ENCODE measurements at regions not wholly inside any gene's neighbourhood (a gene's known extent, or its start where the extent isn't known, plus 50 kb on each side); places are given as distances from the start of the nearest gene placed in this dataset.
A peak's percentile ranks its signal among the peaks of the same experiment; 100 is the strongest.
"Not testable (repeated sequence)": the region's sequence is repeated elsewhere in the genome, so short reads cannot be mapped to it uniquely, and the experiment has no call there.

GRCh38 chr17:52546493-52546892 lies 388.0 kb upstream of the CA10 start:
- no peak for DNase-seq (ENCODE audit: low spot score)

GRCh38 chr17:52537421-52537820 lies 378.9 kb upstream of the CA10 start:
- no peak for DNase-seq (ENCODE audit: low spot score)

DNA sequence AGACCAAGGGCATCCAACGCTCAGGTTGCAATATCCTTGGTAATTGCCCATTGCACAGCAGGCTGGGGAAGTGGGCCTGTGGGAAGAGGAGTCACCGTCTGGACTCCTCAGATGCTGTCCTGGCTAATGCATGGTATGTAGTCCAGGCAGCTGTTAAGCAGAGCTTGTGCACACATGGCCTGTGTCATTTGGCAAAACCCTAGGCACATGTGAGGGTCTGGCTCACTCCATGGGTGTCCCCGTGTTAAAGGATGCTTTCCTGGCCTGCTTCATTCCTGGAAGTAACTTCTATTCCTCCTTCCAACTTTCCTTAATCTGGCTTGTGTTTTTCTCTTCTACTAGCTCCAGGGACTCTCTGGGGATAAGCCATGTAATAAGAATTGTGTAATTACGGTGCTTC lies 378.0 kb upstream of the CA10 start:
- no peak for DNase-seq (ENCODE audit: low spot score)

- DNase-seq (ENCODE audit: low spot score) = no peak
Measured at GRCh38 chr17:52532373-52532772, 373.9 kb upstream of the CA10 start.

DNA sequence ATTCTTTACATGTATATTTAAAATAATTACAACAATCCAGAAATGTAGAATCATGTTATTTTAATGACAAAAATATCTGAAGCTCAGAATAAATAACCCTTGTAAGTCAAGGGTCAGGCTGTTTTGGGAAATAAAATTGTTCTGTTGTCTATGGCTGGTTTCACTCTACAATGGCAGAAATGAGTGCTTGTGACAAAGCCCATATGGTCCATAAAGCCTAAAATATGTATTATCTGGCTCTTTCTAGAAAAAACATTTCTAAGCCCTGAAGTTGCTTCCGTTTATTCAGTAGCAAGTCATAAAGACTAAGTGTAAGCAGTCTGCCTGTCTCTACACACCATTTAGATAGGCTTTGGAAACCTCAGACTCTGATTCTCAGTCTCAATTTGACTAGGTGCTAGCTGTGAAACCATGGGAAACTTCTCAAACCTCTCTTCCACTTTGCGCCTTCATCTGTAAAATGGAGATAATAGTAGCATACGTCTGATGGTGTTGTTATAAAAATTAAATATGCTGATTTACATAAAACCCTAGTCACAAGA lies 365.7 kb upstream of the CA10 start:
- no peak for DNase-seq (ENCODE audit: low spot score)

DNA sequence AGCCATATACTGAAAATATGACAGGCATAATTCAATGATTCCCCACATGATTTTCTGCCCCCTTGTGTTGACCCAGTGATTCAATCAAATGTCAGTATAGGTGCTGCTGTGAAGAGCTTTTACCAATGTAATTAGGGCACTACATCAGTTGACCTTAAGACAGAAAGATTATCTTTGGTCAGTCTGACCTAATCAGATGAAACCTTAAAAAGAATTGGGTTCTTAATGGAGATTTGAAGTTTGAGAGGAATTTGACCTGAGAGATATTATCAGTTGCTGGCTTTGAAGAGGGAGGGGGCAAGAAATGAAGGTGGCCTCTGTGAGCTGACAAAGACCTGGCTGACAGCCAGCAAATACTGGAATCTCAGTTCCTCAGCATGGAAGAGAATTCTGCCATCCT lies 358.7 kb upstream of the CA10 start:
- no peak for DNase-seq (ENCODE audit: low spot score)

DNA sequence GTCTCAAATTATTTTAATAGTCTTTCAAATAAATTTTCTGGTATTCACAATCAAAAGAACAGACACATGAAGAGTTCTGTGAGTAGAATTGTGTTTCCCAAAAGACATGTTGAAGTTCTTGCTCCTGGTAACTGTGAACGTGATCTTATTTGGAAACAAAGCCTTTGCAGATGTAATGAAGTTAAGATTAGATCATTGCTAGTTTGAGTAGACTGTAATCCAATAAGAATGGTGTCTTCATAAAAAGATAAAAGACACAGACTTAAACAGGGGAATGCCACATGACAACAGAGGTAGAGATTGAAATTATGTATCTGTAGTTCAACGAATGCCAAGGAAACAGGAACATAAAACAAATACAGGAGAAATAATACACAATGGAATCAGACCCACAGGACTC lies 357.4 kb upstream of the CA10 start:
- no peak for DNase-seq (ENCODE audit: low spot score)

DNA sequence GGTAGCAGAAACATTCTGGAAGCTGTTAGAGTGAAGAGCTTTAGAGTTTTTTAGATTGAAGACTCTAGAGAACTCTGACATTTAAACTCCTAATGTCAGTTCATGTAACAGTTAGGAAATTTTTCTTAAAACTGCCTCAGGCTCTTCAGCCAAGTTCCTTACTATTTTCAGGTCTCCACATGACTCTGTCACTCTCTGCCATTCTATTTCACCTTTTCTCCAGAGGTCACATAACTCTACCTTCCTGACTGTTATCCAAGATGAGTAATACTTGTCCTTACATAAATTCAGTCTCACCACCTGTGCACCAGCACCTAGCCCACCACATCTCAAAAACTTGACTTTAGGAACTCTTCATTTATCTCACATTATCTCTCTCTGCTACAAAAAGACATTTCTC lies 347.1 kb upstream of the CA10 start:
- DNase-seq (ENCODE audit: low spot score) = no peak

DNA sequence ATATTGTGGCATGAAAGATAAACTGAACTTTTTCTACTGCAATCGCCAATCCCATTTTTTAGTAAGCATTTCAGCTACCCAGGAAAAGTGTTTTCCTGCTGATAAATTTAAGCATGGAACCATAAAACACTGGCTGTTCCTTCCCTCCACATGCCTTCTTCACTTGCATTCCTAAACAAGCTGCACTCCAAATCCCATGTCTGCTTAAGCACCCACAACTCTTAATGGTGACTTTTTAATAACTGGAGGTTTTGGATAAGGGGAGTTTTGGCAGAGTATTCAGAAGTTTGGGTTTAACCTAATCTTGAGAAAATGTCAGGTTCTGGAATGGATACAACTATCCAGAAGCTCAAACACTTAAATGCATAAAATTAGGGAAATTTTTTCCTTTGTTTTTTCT lies 345.6 kb upstream of the CA10 start:
- no peak for DNase-seq (ENCODE audit: low spot score)

DNA sequence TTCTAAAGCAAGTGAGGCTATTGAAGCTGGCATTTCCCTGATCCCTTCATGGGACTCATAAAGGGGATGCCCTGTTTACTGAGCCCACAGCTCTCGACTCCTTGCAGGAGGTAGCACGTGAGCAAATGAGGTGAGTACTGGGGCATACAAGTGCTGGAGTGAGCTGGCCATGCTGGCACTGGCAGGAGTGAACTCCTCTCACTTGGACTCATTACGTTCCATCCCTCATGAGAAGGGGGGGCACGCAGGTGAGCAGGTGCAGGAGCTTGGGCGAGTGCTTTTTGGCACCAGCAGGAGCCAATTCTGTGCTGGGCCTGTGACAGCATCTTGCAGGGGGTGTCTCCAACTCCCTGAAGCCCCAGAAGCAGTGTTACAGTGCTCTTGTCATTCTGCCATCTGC lies 337.1 kb upstream of the CA10 start:
- no peak for DNase-seq (ENCODE audit: low spot score)

DNA sequence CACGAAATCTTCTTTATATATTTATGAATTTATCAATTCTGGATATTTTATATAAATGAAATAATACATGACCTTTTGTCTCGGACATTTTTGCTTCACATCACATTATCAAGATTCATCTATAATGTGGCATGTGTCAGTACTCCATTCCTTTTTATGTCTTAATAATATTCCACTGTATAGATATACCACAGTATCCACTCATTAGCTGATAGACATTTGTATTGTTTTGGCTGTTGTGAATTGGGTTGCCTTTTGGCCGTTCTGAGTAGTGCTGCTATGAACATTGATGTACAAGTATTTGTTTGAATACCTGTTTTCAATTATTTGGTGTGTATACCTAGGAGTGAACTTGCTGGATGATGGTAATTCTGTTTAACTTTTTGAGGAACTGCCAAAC lies 323.8 kb upstream of the CA10 start:
- no peak for DNase-seq (ENCODE audit: low spot score)

DNA sequence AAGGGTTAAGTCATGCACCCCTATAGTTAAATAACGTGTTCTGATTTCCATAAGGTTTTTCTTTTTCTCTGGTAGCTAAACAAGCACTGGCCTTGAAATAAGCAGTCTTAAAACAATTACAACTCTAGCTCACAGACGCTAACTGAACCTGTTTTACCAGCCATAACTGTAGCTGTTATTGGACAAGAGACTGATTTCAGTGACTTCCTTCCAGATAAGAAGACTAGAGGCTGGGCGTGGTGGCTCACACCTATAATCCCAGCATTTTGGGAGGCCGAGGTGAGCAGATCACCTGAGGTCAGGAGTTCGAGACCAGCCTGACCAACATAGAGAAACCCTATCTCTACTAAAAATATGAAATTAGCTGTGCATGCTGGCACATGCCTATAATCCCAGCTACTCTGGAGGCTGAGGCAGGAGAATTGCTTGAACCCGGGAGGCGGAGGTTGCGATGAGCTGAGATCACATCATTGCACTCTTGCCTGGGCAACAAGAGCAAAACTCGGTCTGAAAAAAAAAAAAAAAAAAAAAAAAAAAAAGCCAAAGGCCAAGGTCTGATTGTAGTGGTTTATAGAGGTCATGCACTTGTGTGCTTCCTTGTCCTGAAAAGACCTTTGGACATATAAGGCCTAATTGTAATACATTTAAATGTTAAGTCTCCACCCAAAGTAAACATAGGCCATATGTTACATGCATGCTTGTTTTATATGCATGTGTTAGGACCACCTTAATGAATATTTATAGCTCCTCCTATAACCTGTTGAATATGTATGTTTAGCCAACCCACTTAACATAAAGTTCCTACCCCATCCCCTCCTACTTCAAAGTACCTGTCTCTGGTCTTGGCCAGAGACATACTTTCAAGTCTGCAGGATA lies 319.5 kb upstream of the CA10 start:
- no peak for DNase-seq (ENCODE audit: low spot score)

DNA sequence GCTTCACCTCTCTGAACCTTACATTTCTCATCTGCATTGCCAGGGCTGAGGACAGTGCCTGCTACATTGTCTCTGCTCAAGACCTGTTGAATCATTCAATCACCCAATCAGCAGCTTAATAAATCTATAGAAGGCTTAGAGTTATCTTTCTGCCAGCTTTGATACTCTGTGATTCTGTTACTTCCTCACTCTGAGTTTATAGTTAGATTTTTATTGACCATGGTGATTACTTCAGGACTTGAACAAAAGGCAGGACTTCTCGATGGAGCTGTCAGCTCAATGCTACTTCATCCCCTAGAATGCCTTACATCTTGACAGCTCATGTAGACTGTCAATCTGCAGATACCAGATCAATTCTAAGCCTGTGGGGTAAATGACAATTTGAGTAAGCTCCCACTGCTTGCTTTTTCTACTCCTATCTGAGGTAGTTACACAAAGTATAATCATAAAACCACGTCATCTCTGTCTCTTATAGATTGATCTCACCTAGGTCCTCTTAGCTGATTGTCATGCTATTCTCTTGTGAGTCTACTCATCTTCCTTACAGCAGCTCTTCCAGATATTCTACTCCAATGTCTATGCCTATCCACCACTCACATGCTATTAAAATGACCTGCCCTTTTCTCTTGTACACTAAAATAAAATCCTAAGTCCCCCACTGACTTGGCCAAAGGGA lies 318.3 kb upstream of the CA10 start:
- DNase-seq (ENCODE audit: low spot score) = no peak

DNA sequence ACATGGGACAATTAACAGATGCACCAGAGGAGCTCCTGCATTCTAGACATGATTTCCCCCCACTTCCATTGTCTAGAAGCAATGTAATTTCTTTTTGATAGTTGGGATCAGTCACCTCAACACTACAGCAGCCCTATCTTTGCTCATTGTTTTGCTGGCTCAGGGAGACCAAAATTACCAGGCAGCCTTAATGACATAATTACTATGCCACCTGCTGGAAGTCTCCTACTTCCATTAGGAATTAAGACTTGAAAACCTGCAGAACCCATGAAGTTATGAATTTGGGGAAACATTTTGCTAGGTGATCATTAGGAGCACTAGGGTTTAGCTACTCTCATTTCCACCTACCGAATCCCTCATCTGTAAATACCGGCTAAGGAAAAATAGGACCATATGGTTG lies 312.0 kb upstream of the CA10 start:
- DNase-seq (ENCODE audit: low spot score) = peak; percentile 44

DNA sequence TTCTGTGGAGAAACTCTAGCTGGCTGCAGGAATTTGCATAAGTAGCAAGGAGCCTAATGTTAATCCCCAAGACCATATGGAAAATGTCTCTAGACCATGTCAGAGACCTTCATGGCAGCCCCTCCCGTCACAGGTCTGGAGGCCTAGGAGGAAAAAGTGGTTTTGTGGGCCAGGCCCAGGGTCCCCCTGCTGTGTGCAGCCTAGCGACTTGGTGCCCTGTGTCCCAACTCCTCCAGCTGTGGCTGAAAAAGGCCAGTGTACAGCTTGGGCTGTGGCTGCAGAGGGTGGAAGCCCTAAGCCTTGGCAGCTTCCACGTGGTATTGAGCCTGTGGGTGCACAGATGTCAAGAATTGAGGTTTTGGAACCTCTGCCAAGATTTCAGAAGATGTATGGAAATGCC lies 306.9 kb upstream of the CA10 start:
- DNase-seq (ENCODE audit: low spot score) = no peak

DNA sequence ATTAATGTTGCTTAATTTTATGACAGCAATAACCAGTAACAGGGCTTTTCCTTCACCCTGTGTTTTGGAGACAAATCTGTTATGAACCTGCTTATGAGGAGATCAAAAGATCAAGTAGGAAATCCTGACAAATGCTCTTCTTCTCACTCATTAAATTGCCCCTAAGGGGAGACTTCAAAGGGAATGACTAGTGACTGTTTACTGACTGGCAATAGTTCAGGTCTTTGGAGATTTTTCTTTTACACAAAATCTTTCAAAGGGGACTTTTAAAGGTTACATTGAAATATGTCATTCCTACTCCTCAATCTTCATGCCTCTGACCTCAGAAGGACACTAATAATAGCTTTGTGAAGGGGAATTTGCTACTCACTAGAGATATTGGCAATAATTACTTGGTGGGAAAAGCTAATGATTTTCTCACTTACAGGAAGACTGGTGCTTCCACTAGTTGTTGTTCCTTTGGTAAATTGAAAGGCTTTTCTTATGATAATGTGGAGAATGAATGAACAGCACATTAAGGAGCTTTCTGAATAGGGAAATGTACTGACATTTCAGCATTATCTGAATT lies 292.9 kb upstream of the CA10 start:
- DNase-seq (ENCODE audit: low spot score) = no peak

DNA sequence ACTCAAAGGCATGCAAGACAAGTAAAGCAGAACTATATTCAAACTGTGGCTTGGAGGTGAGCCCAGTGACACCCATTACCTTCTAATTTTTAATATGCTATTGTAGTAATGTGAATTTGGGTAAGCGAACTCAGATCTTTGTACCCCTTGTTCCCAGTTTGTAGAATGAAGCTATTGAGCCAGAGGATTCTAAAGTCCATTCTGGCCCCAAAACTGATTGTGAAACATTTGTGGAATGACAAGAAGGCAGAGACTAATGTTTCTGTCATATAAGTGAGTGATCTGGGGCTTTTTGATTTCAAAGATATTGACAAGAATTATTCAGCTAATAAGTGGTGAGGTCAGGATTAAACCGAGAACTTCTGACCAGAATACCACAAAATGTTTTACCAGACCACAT lies 283.8 kb upstream of the CA10 start:
- no peak for DNase-seq (ENCODE audit: low spot score)

DNA sequence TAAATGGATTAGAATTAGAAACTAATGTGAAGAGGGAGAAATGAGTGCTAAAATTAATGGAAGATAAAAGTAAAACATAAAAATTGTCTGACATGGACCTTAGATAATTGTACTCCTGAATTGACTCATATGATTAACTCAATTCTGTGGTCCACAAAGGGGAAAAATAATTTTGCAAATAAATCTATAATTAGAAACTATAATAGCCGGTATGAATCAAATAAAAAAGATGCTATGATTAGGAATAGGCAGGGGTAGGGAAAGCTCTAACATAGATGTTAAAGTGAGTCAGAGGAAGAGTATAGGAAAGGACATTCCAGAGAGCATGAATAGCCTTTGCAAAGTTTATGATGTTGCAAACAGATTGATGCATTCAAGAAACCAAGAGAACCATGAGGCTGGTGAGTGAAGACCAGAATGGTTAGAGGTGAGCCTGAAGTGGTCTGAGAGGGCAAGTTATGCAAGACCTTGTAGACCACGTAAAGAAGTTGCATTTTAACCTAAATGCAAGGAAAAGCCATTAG lies 262.1 kb upstream of the CA10 start:
- no peak for DNase-seq (ENCODE audit: low spot score)

DNA sequence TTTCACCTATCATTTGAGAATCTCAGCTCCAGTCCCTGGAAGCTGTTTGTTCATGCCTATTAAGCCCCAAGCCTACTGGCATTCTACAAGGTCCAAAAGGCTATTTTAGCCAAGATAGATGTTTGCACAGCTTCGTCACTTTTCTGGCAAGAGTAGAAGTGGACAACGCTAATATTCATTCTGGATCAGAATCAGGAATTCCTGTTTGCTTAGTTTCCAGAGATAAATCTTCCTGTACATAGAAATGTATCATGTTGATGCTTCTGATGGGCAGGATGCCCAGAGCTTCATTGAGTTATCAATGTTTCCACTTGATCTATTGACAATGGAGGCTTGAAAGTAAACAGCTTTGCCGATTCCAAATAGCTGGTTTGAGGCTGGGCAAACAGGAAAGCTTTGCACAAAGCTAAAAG lies 260.7 kb upstream of the CA10 start:
- no peak for DNase-seq (ENCODE audit: low spot score)

GRCh38 chr17:52410781-52411180 lies 252.3 kb upstream of the CA10 start:
- no peak for DNase-seq (ENCODE audit: low spot score)

- DNase-seq (ENCODE audit: low spot score) = not testable (repeated sequence)
Measured at GRCh38 chr17:52409222-52409621, 250.7 kb upstream of the CA10 start.

GRCh38 chr17:52395308-52395707 lies 236.8 kb upstream of the CA10 start:
- no peak for DNase-seq (ENCODE audit: low spot score)

DNA sequence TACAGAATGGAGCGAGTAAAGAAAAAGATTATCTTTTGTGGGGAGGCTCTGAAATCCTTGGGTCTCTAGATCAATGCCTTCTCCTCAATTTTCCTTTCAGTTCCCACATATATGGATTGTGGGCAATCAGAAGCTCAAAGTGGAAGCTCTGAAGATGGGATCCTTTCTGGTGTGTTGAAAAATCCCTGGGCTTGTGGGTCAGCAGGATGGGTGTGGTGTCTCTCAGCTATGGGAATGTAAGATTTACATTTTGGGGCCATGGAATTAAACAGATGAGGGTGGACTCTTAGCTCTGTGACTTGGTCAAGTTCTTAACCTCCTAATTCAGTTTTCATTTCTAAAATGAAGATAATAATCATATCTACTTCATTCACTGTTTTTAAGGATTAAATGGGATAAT lies 231.9 kb upstream of the CA10 start:
- no peak for DNase-seq (ENCODE audit: low spot score)

Data from D341Med (cell line).